ENCODE measurements at regions not wholly inside any gene's neighbourhood (a gene's known extent, or its start where the extent isn't known, plus 50 kb on each side); places are given as distances from the start of the nearest gene placed in this dataset.

DNA sequence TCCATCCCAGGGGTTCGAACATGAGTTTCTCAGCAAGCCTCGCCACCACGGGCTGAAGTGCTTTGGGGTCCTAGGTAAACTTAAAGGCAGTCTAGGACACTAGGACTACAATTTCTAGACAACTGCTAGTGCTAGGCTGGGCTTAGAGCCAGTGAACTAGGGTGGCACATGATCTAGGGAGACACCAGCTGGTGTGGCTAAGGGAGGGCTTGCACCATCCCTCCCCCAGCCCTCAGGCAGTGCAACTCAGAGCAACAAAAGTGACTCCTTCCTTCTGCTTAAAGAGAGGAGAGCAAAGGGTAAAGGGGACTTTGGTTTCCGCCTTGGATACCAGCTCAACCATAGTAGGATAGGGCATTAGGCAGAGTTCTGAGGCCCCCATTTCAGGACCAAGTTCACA is 162.5 kb upstream of the AFF2 start:
- TF ChIP-seq, protein P1, sequence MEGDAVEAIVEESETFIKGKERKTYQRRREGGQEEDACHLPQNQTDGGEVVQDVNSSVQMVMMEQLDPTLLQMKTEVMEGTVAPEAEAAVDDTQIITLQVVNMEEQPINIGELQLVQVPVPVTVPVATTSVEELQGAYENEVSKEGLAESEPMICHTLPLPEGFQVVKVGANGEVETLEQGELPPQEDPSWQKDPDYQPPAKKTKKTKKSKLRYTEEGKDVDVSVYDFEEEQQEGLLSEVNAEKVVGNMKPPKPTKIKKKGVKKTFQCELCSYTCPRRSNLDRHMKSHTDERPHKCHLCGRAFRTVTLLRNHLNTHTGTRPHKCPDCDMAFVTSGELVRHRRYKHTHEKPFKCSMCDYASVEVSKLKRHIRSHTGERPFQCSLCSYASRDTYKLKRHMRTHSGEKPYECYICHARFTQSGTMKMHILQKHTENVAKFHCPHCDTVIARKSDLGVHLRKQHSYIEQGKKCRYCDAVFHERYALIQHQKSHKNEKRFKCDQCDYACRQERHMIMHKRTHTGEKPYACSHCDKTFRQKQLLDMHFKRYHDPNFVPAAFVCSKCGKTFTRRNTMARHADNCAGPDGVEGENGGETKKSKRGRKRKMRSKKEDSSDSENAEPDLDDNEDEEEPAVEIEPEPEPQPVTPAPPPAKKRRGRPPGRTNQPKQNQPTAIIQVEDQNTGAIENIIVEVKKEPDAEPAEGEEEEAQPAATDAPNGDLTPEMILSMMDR (conservative IDR thresholded peaks at IDR 0.05 in 1 of 2, IDR thresholded peaks at IDR 0.05 in 1 of 2; ENCODE audit: extremely low read depth in 1 of 2, insufficient read depth in 1 of 2, low read depth in 1 of 2, low read length in 2 of 2): no peak
- no peak for TF ChIP-seq EZH2 (IDR thresholded peaks at IDR 0.05; ENCODE audit: borderline replicate concordance, low read length)
